Loucy (cell line): ENCODE measurements at regions not wholly inside any gene's neighbourhood (a gene's known extent, or its start where the extent isn't known, plus 50 kb on each side); places are given as distances from the start of the nearest gene placed in this dataset.
A peak's percentile ranks its signal among the peaks of the same experiment; 100 is the strongest.
"Not testable (repeated sequence)": the region's sequence is repeated elsewhere in the genome, so short reads cannot be mapped to it uniquely, and the experiment has no call there.

Experiments
- H2AFZ ChIP-seq: fragments of 200-600 bp; sonication (generic); 2 replicates; pipeline ENCODE4 v1.6.0; 2016; ENCODE audit warnings: antibody characterized with exemption, mild to moderate bottlenecking, low read length, moderate library complexity
- H3F3A ChIP-seq: fragments of 200-600 bp; 2 replicates; pipeline ENCODE4 v1.6.0; 2016; ENCODE audit warnings: antibody characterized with exemption, low read depth, mild to moderate bottlenecking
- H3K27me3 ChIP-seq: fragments of 200-600 bp; sonication (generic); 2 replicates; pipeline ENCODE4 v1.6.1; 2014; ENCODE audit warnings: low read length, mild to moderate bottlenecking; ENCODE audit not compliant: insufficient read depth, poor library complexity, severe bottlenecking
- H3K36me3 ChIP-seq: fragments of 200-600 bp; sonication (generic); 2 replicates; pipeline ENCODE4 v1.6.1; 2016; ENCODE audit warnings: low read length; ENCODE audit not compliant: insufficient read depth
- H3K4me1 ChIP-seq: fragments of 200-600 bp; sonication (generic); 2 replicates; pipeline ENCODE4 v1.5.1; 2014; ENCODE audit warnings: low read length, mild to moderate bottlenecking; ENCODE audit not compliant: insufficient read depth, poor library complexity, severe bottlenecking
- H3K4me2 ChIP-seq: fragments of 200-600 bp; sonication (generic); 2 replicates; pipeline ENCODE4 v1.6.0; 2014; ENCODE audit warnings: antibody characterized with exemption, low read length, low read depth, mild to moderate bottlenecking; ENCODE audit not compliant: poor library complexity, severe bottlenecking
- H3K4me3 ChIP-seq: fragments of 200-600 bp; sonication (generic); 2 replicates; pipeline ENCODE4 v1.5.1; 2014; ENCODE audit warnings: low read length, mild to moderate bottlenecking, mixed read lengths; ENCODE audit not compliant: poor library complexity, severe bottlenecking
- H3K79me2 ChIP-seq: fragments of 200-600 bp; sonication (generic); 2 replicates; pipeline ENCODE4 v1.6.1; 2014; ENCODE audit warnings: low read length; ENCODE audit not compliant: insufficient read depth
- H3K9ac ChIP-seq: fragments of 200-600 bp; sonication (generic); 2 replicates; pipeline ENCODE4 v1.6.0; 2014; ENCODE audit warnings: mild to moderate bottlenecking, low read depth, low read length, moderate library complexity; ENCODE audit not compliant: poor library complexity, severe bottlenecking
- H3K9me2 ChIP-seq: fragments of 200-600 bp; sonication (generic); replicated peaks from 2 replicates; pipeline ENCODE4 v1.6.1; 2016; ENCODE audit warnings: low read depth, low read length, mixed read lengths
- H3K9me3 ChIP-seq: fragments of 200-600 bp; sonication (generic); 2 replicates; pipeline ENCODE4 v1.6.1; 2014; ENCODE audit warnings: mild to moderate bottlenecking, antibody characterized with exemption, low read length, low read depth; ENCODE audit not compliant: insufficient read depth
- H4K20me1 ChIP-seq: fragments of 200-600 bp; sonication (generic); 2 replicates; pipeline ENCODE4 v1.6.0; 2014; ENCODE audit warnings: antibody characterized with exemption, low read length, mild to moderate bottlenecking; ENCODE audit not compliant: insufficient read depth, poor library complexity, severe bottlenecking
- EZH2phosphoT487 ChIP-seq: fragments of 200-600 bp; IDR thresholded peaks from 2 replicates; pipeline ENCODE4 v1.6.1; 2018; ENCODE audit warnings: antibody characterized with exemption, mild to moderate bottlenecking, moderate library complexity, borderline replicate concordance
- TF ChIP-seq, protein P1 (sequence below): fragments of 200-600 bp; sonication (generic); conservative IDR thresholded peaks from 2 replicates; pipeline ENCODE4 v1.5.1; 2014; ENCODE audit warnings: mild to moderate bottlenecking, antibody characterized with exemption, low read length

DNA sequence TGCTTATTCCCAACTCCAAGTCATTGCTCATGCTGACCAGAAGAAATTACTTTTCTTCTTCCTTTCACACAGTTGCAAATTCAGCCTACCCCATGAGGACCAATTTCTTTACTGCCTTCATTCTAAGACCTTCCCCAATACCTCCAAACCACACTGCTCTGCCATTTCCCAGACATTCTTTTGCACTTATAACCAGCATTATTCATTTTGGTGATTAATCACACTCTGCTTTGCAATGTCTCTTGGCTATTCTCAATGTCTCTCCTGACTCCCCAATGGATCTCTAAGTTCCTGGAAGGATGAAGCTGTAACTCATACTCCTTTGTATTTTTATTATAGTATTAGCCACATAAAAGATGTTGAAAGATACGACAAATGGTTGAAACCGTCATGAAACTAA, 105.7 kb upstream of the RANBP3L start:
- no peaks in the 10 kb centered on the region for H3K27me3 ChIP-seq
- H3K36me3 ChIP-seq, result no peaks in the 10 kb centered on the region
- H4K20me1 ChIP-seq, result no peaks in the 10 kb centered on the region
- no peak for TF ChIP-seq EZH2phosphoT487
- TF ChIP-seq, protein P1, sequence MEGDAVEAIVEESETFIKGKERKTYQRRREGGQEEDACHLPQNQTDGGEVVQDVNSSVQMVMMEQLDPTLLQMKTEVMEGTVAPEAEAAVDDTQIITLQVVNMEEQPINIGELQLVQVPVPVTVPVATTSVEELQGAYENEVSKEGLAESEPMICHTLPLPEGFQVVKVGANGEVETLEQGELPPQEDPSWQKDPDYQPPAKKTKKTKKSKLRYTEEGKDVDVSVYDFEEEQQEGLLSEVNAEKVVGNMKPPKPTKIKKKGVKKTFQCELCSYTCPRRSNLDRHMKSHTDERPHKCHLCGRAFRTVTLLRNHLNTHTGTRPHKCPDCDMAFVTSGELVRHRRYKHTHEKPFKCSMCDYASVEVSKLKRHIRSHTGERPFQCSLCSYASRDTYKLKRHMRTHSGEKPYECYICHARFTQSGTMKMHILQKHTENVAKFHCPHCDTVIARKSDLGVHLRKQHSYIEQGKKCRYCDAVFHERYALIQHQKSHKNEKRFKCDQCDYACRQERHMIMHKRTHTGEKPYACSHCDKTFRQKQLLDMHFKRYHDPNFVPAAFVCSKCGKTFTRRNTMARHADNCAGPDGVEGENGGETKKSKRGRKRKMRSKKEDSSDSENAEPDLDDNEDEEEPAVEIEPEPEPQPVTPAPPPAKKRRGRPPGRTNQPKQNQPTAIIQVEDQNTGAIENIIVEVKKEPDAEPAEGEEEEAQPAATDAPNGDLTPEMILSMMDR, result no peak
- H3K79me2 ChIP-seq, result no peaks in the 10 kb centered on the region
- peaks cover 4% of the 10 kb centered on the region for H3K4me1 ChIP-seq
- no peak overlapping the region for H3K4me2 ChIP-seq
- H3K9me2 ChIP-seq, result no peaks in the 10 kb centered on the region
- no peak overlapping the region for H3K9ac ChIP-seq
- H2AFZ ChIP-seq, result no peak overlapping the region
- H3F3A ChIP-seq, result no peaks in the 10 kb centered on the region
- H3K4me3 ChIP-seq, result no peak overlapping the region
- no peaks in the 10 kb centered on the region for H3K9me3 ChIP-seq

DNA sequence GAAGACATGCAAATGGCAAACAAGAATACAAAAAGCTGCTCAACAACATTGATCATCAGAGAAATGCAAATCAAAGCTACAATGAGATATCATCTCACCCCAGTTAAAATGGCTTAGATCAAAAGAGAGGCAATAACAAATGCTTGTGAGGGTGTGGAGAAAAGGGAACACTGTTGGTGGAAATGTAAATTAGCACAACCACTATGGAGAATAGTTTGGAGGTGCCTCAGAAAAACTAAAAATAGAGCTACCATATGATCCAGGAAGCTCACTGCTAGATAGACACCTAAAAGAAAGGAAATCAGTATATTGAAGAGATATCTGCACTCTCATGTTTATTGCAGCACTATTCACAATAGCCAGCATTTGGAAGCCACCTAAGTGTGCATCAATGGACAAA, 108.0 kb upstream of the RANBP3L start:
- not testable (repeated sequence) for H2AFZ ChIP-seq, H3F3A ChIP-seq, H3K9me2 ChIP-seq, H3K9me3 ChIP-seq, H3K4me1 ChIP-seq, H3K36me3 ChIP-seq, H3K4me2 ChIP-seq, H3K9ac ChIP-seq, H4K20me1 ChIP-seq, H3K79me2 ChIP-seq, H3K27me3 ChIP-seq, H3K4me3 ChIP-seq

DNA sequence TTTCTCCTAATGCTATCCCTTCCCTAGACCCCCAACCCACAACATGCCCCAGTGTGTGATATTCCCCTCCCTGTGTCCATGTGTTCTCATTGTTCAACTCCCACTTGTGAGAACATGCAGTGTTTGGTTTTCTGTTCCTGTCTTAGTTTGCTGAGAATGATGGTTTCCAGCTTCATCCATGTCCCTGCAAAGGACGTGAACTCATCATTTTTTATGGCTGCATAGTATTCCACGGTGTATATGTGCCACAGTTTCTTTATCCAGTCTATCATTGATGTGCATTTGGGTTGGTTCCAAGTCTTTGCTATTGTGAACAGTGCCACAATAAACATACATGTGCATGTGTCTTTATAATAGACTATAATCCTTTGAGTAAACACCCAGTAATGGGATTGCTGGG, 109.0 kb upstream of the RANBP3L start:
- not testable (repeated sequence) for H3K4me2 ChIP-seq, H3K79me2 ChIP-seq, H3K9me2 ChIP-seq, H4K20me1 ChIP-seq, H3K9me3 ChIP-seq, H3K4me3 ChIP-seq, H3K9ac ChIP-seq, H2AFZ ChIP-seq, H3F3A ChIP-seq, H3K4me1 ChIP-seq, H3K27me3 ChIP-seq, H3K36me3 ChIP-seq

DNA sequence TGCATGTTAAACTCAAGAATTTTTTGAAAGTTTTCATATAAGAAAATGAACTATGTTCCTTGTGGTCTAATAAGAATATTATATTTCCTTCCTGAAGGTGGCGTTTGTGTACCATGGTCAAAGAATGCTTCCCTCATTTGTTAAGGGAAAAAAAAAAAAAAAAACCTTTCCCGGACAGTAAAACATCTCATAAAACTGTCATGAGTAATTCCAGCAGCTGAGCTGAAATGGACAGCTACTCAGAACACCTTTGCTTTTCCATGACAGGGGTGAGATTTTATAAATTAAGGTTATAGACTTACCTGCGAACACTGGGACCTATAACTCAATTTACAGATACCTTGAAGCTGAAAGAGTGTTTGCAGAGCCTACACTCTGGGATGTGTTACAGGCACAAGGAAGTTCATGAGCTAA, 113.2 kb upstream of the RANBP3L start:
- Histone ChIP-seq H4K20me1 (no peaks in the 10 kb centered on the region), H3K36me3 (no peaks in the 10 kb centered on the region), H3F3A (no peaks in the 10 kb centered on the region), H3K4me2 (no peak overlapping the region), H3K79me2 (no peaks in the 10 kb centered on the region), H2AFZ (no peak overlapping the region), H3K9me2 (no peaks in the 10 kb centered on the region), H3K4me1 (peaks cover 8% of the 10 kb centered on the region), H3K9me3 (no peaks in the 10 kb centered on the region), H3K4me3 (no peak overlapping the region), H3K9ac (no peak overlapping the region), H3K27me3 (no peaks in the 10 kb centered on the region)
- TF ChIP-seq, protein P1, result peak; percentile 78
- no peak for TF ChIP-seq EZH2phosphoT487
